Mucosa of descending colon (tissue), 3 donors: ENCODE measurements at regions not wholly inside any gene's neighbourhood (a gene's known extent, or its start where the extent isn't known, plus 50 kb on each side); places are given as distances from the start of the nearest gene placed in this dataset.

ENCODE experiments used
- ATAC-seq: fragments of 200-7000 bp; cut with Tn5 transposase; one replicate; pipeline ENCODE4 v1.9.1; 2020; ENCODE audit warnings: mild to moderate bottlenecking, moderate library complexity
- DNase-seq, 3 donors: peaks; one replicate each; pipeline ENCODE4 v3.0.0-alpha.2; 2020
- H3K36me3 ChIP-seq: fragments of 200-600 bp; one replicate; pipeline ENCODE4 v1.8.0; 2021; ENCODE audit warnings: low read depth, mild to moderate bottlenecking
- H3K4me1 ChIP-seq: fragments of 200-600 bp; one replicate; pipeline ENCODE4 v1.8.0; 2021; ENCODE audit warnings: low read depth, mild to moderate bottlenecking
- H3K4me3 ChIP-seq: fragments of 200-600 bp; one replicate; pipeline ENCODE4 v1.8.0; 2021; ENCODE audit warnings: mild to moderate bottlenecking
- H3K9me3 ChIP-seq: fragments of 200-600 bp; one replicate; pipeline ENCODE4 v1.8.0; 2021; ENCODE audit warnings: mild to moderate bottlenecking
- CTCF ChIP-seq: fragments of 200-600 bp; IDR thresholded peaks from one replicate; pipeline ENCODE4 v1.8.0; 2022; ENCODE audit warnings: antibody characterized with exemption, mild to moderate bottlenecking
- intact Hi-C, 2 donors: fragments of 100-400 bp; cut with DNase I in 1 of 2; cut with micrococcal nuclease in 1 of 2; formaldehyde crosslinking; loops; one replicate each; pipeline versions ENCODE4 v1.11.0 to v1.11.1; 2022; cut with DNase I, micrococcal nuclease
- donor health status: DM: no; HTN: no; CAD: no; lungs with moderate emphysema.
- donor health status: DM: no; HTN: no; CAD: no.
- donor health status: DM: no; HTN: yes; CAD: no.

GRCh38 chr10:33066558-33067236 lies 108.7 kb upstream of the ITGB1 start:
- no peaks in the 10 kb centered on the region for H3K4me1 ChIP-seq
- H3K36me3 ChIP-seq: no peaks in the 10 kb centered on the region
- H3K4me3 ChIP-seq: no peak overlapping the region
- intact Hi-C loops: no loop called here
- ATAC-seq (no peak), DNase-seq (no peak)
- H3K9me3 ChIP-seq: no peaks in the 10 kb centered on the region
- TF ChIP-seq CTCF: no peak

- H3K36me3 ChIP-seq: no peaks in the 10 kb centered on the region
- ATAC-seq (no peak), DNase-seq (no peak)
- H3K4me3 ChIP-seq: no peak overlapping the region
- H3K4me1 ChIP-seq: no peaks in the 10 kb centered on the region
- H3K9me3 ChIP-seq: no peaks in the 10 kb centered on the region
- TF ChIP-seq CTCF: no peak
- intact Hi-C loops: no loop called here
These were observed 107.1 kb upstream of the ITGB1 start for GRCh38 chr10:33065111-33065510.

GRCh38 chr10:33064706-33065105 lies 106.7 kb upstream of the ITGB1 start:
- no peak overlapping the region for H3K4me3 ChIP-seq
- no peak for TF ChIP-seq CTCF
- H3K4me1 ChIP-seq: no peaks in the 10 kb centered on the region
- no peak for DNase-seq
- H3K9me3 ChIP-seq: no peaks in the 10 kb centered on the region
- intact Hi-C loops: no loop called here
- ATAC-seq: no peak
- no peaks in the 10 kb centered on the region for H3K36me3 ChIP-seq

- intact Hi-C loops: no loop called here
- H3K4me3 ChIP-seq: no peak overlapping the region
- DNase-seq: no peak
- H3K36me3 ChIP-seq: no peaks in the 10 kb centered on the region
- TF ChIP-seq CTCF: no peak
- ATAC-seq: no peak
- H3K9me3 ChIP-seq: no peaks in the 10 kb centered on the region
- H3K4me1 ChIP-seq: no peaks in the 10 kb centered on the region
These were observed 99.6 kb upstream of the ITGB1 start for GRCh38 chr10:33057620-33058019.

- intact Hi-C loops: no loop called here
- ATAC-seq (no peak), DNase-seq (no peak)
- no peaks in the 10 kb centered on the region for H3K4me1 ChIP-seq
- TF ChIP-seq CTCF: no peak
- H3K36me3 ChIP-seq: no peaks in the 10 kb centered on the region
- H3K4me3 ChIP-seq: no peak overlapping the region
- H3K9me3 ChIP-seq: no peaks in the 10 kb centered on the region
These were observed 99.0 kb upstream of the ITGB1 start for GRCh38 chr10:33056828-33057596.
